Left hindlimb (tissue), 1 donor: ENCODE measurements at regions not wholly inside any gene's neighbourhood (a gene's known extent, or its start where the extent isn't known, plus 50 kb on each side); places are given as distances from the start of the nearest gene placed in this dataset.
"Not testable (repeated sequence)": the region's sequence is repeated elsewhere in the genome, so short reads cannot be mapped to it uniquely, and the experiment has no call there.

Experiments
- DNase-seq: peaks from one replicate; pipeline ENCODE4 v3.0.0-alpha.2; 2018

DNA sequence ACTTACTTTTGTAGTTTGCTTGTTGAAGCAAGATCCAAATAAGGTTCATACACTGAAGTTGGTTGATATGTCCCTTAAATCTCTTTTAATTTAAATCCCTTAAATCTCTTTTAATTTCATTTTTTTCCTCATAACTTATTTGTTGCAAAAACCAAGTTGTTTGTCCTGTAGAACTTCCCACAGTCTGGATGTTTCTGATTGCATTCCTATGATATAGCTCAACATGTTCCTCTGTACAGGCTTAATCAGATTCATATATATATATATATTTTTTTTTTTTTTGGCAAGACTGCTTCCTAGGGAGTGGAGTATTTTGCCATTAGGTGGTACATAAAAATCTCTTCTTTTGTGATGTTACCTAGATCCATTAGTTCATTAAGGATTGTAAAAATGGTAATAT is 174.9 kb upstream of the MKLN1 start:
- DNase-seq = no peak

GRCh38 chr7:131154380-131154779 is 173.3 kb upstream of the MKLN1 start:
- DNase-seq = no peak

DNA sequence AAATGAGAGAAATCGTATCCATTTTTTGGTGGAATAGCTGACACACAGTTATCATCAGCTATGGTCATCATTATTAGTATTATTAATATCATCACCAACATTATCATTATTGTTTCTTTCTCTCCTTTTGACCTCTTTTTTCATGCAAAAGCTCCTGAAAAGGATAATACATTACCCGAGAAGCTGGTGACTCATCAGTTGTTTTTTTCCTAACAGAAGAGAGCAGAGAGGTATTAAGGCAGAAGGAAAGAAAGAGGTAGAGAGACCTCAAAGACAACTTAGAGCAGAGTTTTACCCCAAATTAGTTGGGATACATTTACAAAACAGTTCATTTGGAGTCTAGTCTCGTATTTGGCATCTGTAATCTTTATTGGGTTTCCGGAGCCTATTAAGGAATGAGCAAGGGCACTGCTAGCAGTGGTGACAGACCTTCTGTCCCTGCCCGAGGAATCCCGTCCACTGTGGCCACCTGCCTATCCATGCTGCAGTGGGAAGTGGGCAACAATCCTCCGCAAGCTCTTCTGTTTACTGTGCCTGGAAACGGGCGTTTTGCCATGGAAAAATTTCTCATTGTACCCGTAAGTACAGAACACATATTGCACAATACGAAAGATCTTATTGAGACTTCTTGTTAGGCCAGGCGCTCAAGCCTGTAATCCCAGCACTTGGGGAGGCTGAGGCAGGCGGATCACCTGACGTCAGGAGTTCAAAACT is 170.0 kb upstream of the MKLN1 start:
- no peak for DNase-seq

DNA sequence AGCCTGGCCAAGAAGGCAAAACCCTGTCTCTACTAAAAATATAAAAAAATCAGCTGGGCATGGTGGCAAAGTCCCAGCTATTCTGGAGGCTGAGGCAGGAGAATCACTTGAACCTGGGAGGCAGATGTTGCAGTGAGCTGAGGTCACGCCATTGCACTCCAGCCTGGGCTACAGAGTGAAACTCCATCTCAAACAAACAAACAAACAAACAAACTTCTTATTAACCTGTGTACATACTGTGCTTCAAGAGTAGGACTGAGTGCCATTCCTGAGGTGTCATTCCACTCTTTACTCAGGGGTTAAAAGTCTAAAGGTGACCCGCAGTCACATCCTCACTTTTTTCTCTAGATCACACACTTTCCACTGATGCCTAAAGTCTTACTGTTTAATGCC is 169.4 kb upstream of the MKLN1 start:
- DNase-seq = not testable (repeated sequence)

DNA sequence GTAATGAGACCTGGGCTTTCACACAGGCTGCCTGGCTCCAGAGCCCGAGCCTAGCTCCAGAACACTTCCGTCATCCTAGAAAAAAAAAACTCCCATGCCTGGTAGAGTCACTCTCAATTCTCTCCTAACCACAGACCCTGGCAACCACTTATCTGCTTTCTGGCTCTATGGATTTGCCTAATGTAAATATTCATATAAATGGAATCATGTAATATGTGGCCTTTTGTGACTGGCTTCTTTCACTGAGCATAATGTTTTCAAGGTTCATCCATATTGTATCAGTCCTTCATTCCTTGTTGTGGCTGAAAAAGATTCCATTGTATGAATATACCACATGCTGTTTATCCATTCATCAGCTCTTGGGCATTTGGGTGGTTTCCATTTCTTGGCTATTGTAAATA is 167.7 kb upstream of the MKLN1 start:
- DNase-seq = no peak

DNA sequence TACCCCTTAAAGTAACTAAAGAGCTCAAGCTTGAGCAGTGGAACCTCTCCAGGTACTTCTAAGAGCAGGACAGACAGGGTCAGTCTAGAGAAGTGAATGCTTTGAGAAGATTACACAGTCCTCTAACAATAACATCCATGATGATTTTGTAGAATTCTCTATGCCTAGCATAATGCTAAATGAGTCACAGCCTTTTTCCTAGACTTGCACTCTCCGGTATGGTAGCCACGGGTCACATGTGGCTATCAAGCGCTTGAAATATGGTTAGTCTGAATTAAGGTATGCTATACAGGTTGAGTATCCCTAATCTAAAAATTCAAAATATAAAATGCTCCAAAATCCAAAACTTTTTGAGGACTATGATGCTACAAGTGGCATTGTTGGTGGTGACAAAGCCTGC is 166.6 kb upstream of the MKLN1 start:
- no peak for DNase-seq

- DNase-seq = no peak
These were observed 163.4 kb upstream of the MKLN1 start for GRCh38 chr7:131164025-131164925.

DNA sequence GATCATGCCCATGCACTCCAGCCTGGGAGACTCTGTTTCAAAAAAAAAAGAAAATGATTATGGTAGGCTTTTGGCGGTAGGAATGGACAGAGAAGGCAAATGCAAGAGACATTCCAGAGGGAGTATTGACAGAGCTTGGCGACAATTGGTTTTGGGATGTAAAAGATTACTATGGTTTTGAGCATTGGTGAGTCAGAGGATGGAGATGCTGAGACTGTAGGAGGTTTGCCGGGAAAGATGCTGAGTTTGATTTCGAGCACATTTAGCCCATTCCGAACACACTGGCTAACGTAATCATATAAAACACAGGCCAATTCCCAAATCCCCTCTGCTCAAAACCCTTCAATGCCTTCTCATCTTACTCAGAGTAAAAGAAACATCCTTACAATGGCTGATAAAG is 161.6 kb upstream of the MKLN1 start:
- DNase-seq = no peak

DNA sequence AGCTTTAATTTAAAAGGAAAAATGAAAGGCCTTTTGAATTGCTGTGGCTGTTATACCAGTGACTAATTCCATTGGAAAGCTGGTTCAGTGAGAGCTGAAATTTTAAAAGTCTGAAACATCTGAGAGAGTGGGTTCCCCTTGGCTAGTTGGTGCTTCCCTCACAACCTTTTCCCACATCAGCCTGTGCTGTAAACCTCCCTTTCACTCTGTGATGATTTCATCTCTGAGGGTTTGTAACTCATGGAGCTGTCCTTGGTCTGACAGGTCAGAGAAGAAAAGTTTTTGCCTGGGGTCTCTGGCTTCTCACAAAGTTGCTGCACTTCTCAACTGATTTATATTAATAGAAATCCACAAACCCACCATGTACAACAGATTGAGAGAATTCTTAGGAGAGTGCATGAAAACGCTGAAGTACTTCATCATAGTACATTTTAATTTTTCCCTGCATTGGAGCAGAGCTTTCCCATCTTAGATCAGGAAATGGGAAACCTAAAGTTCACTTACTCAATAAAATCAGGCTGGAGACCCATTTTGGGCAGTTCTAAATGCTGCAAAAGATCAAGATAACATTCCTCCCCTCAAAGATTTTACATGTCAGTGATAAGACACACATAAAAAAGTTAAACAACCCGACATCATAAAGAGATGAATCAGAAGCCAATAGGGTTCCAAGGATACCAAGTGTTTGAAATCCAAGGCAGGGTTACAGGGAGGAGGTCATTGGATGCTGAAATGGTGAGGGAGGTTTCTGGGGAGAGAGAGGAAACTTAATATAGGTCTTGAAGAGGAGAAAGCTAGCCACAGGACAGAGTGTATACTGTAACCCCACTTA is 157.0 kb upstream of the MKLN1 start:
- DNase-seq = no peak

GRCh38 chr7:131173145-131173890 is 154.4 kb upstream of the MKLN1 start:
- DNase-seq = no peak

DNA sequence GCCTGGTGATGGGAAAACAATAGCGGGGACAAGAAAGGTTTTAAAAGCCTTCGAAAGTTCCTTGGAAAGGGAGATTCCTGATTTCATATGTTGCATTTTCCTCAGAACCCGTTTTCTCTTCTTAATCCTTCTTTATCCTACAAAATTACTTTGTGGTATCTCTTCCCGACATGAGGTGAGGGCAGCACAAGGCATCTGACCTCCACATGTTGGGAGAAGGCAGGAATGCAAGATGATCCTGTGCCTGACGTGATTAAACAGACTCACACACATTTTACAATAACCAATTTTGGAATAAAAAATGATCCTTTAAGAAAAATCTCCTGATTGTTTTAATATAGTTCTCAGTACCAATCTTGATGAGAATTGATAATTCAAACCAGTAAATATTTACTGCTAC is 153.3 kb upstream of the MKLN1 start:
- DNase-seq = no peak

DNA sequence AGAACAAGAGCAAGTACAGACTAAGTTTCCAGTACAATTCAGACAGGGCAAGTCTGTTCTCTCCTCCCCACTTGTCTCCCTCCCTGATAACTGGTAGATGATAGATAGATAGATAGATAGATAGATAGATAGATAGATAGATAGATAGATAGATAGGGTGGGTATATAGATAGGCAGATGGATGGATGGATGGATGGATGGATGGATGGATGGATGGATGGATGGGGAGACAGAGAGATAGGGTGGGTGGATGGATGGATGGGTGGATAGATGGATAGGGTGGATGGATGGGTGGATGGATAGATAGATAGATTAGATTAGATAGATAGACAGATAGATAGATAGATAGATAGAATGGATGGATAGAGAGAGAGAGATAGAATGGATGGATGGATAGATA is 152.8 kb upstream of the MKLN1 start:
- DNase-seq = no peak

DNA sequence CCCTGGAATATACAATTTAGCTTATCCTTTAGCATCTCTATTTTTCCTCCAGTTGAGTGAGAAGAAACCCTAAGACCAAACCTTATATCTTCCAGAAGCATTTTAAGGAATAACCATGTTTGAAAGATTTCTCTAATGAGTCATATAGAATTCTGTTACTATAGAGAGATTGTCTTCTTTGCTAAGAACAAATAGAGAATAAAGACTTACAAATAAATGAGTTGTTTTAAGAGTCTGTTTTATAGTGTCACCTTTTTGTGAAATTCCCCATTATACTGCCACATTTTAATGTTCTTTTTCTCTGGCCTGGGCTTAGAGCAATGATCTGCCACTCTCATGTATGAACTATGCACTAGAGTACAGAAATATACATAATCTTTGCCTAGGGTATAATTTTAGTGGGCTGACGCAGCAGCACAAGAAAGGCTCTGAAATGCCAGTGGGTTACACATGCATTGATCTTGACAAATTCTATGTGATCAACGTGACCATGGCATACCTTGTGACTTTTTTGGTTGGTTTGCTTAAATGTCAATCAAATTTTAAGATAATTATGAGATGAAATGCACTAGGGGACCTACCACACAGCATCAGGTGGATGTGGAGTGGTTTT is 145.1 kb upstream of the MKLN1 start:
- no peak for DNase-seq

DNA sequence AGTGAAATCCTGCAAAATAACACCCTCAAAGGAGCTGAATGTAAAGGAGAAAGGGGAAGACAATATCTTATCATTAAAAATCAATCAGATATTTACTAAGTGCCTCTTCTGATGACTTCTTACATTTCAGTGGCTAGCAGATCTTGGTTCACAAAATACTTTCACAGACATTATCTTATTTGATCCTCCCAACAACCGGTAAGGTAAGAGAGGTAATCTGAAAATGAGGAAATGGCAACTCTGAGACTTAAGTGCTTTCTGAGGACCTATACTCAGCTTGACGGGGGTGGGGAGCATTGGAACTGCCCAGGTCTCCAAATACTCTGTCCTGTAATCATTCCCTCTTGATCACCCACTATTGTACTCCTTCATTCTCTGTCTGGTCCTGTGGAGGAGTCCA is 144.6 kb upstream of the MKLN1 start:
- DNase-seq = no peak

DNA sequence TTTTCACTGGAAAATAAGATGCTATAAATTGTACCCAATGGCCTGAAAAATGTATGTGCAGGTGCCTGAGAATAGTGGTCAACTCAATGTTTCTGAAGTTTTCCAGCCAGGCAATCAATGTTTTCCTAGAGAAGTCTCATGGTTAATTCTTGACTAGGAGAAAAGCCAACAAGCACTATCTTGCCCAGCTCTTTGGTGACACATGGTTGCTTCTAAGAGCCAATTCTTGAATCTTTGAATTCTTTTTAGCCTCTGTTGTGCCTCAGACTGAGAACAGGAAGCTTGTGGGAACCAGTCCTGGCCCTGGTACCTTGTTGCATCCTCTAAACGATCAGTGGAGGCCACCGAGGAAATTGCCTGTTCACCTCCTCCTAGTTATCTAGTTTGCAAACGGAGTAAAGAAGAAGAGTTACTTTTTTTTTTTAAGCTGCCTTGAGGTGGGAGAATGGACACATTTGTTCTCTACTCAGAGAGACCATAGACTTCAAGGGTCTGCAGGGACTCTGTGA is 144.0 kb upstream of the MKLN1 start:
- DNase-seq = no peak

- DNase-seq = no peak
These were observed 140.9 kb upstream of the MKLN1 start for GRCh38 chr7:131186816-131187215.

- DNase-seq = no peak
These were observed 139.0 kb upstream of the MKLN1 start for GRCh38 chr7:131188367-131189339.

DNA sequence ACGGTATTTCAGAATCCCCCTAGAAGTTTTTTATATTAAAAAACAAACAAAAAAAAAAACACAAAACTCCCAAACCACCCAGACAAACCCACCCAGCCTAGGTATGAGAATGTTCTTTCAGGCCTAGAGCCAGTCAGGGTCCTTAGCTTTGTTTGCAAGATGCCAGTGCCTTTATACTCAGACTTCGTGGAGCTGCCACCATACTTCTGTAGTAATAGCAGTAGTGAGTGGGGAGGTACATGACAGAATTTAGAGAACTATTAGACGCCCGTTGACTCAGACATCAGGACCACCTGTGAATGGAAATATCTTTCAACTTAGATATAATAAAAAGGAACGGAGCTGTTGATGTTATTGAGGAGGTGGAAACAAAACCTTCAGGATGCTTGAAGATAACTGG is 138.2 kb upstream of the MKLN1 start:
- no peak for DNase-seq

DNA sequence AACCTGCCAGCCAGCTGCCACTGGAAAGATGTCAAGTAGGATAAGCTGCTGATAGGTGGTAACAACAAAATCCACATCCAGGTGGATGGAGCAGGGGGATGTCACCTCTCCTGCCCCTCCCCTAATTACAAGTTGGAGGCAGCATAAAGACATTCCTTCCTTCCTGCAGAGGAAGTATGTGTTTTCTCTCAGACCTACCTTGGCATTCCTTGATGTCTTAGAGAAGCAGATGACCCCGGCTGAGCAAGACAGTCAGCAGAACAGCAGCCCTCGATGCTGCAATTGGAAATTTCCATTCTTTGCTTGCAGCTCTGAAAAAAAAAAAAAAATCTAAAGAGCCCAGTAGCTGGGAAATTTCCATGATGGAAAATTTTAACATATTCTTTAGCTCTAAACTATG is 137.5 kb upstream of the MKLN1 start:
- DNase-seq = no peak

DNA sequence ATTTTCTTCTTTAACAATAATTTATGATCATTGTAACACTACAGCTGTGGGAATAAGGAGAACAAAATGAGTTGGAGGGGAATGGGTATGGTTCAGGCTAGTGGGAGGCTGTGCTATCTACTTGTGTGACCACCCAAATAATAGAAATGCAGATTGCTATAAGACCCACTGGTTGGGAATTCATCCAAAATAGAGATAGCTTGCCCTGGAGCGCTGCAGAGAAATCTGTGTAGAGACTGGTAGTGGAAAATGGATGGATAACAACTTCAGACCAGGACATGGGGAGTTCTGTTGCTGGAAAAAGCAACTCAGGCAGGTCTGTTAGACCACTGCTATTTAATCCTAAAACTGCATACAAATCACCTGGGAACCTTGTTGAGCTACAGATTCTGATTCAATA is 137.1 kb upstream of the MKLN1 start:
- no peak for DNase-seq
